ENCODE measurements at regions not wholly inside any gene's neighbourhood (a gene's known extent, or its start where the extent isn't known, plus 50 kb on each side); places are given as distances from the start of the nearest gene placed in this dataset.

- no peak for TF ChIP-seq CTCF (IDR thresholded peaks at IDR 0.05; ENCODE audit: low read length)
- no peak for TF ChIP-seq EZH2 (optimal IDR thresholded peaks at IDR 0.05; ENCODE audit: low read depth, low read length)
Observed at GRCh38 chr15:48012191-48012590, 108.6 kb upstream of the SLC24A5 start.
